GM12874 (cell line): ENCODE measurements at regions not wholly inside any gene's neighbourhood (a gene's known extent, or its start where the extent isn't known, plus 50 kb on each side); places are given as distances from the start of the nearest gene placed in this dataset.

ENCODE experiments used
- TF ChIP-seq, protein P1 (sequence below): IDR thresholded peaks from 2 replicates; pipeline ENCODE4 v1.5.1; 2011; ENCODE audit warnings: low read depth, mild to moderate bottlenecking, control low read depth, low read length, moderate library complexity; ENCODE audit not compliant: insufficient read depth

DNA sequence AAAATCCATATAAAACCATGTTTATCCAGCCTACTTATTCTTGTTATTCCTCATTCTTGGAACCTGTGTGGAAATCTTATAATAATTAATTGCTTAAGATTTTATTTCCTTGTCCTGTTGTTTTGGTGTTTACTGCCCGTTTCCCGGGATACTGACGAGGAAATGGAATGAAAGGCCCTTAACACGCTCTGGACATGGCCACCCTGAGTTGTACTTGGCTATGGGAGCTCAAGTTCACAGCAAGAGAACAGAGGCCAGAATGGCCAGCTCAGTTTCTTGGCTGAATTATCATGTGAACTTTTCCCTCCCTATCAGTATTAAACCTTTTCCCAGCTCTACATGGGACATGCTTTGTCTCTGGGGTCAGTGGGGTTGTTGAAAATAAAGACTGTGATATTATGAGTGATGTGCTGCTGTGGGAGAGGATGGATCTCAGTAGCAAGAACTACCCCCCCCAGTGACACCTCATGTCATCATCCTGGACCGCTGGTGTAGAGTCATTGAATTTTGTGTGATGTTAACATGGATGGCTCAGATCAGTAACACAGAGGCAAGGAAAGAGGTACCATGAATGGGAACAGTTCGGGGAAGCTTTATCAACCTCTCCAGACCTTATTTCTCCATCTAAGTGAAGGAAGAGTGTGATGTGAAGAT, 87.0 kb upstream of the IGFBP3 start:
- TF ChIP-seq, protein P1, sequence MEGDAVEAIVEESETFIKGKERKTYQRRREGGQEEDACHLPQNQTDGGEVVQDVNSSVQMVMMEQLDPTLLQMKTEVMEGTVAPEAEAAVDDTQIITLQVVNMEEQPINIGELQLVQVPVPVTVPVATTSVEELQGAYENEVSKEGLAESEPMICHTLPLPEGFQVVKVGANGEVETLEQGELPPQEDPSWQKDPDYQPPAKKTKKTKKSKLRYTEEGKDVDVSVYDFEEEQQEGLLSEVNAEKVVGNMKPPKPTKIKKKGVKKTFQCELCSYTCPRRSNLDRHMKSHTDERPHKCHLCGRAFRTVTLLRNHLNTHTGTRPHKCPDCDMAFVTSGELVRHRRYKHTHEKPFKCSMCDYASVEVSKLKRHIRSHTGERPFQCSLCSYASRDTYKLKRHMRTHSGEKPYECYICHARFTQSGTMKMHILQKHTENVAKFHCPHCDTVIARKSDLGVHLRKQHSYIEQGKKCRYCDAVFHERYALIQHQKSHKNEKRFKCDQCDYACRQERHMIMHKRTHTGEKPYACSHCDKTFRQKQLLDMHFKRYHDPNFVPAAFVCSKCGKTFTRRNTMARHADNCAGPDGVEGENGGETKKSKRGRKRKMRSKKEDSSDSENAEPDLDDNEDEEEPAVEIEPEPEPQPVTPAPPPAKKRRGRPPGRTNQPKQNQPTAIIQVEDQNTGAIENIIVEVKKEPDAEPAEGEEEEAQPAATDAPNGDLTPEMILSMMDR = no peak

DNA sequence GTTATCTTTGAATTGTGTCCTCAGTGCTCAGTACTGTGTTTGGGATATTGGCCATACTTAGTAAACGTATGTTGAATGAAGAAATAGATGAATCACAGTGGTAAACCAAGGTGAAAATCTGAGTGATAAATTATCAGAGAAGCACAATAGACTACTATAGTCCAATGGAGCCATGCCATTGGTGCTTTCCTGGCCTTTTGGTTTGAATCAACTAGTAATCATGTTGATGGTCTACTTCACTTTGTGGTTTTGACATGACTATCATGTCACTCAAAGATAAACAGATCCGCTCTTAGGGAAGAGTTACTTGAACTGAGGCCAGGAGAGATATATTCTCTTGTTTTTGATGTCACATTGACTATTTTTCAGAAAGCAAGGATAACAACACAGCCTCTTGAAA, 86.1 kb upstream of the IGFBP3 start:
- TF ChIP-seq, protein P1 = no peak

DNA sequence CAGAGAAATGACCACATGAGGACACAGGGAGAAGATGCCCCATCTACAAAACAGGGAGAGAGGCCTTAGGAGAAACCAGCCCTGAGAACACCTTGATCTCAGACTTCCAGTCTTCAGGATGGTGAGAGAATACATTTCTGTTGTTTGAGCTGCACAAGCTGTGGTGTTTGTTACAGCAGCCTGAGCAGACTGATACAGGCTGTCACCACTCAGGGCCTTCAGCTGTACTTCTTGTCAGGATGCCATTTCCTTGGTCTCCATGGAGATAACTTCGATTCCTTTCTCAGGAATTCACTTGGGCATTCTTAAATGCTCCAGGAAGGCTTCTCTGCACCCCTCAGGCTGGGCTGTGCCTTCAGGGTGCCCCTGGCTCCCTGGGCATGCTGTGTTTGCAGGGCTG, 85.7 kb upstream of the IGFBP3 start:
- TF ChIP-seq, protein P1 = no peak

DNA sequence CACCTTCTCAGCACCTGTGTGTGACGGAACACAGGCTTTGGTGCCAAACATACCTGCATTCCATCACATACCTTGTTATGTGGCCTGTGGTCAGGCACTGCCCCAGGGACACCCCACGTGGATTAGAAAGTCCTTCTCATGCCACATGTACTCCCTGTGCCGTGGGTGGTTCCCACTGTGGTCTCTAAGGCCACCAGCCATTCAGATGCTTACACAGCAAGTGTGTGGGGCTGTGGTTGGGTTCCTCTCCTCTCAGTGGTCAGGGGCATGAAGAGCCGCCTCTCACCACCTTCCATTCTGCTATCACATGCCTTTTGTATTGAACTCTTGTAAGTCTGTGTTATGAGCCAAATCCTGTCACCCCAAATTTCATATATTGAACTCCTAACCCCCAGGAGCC, 85.1 kb upstream of the IGFBP3 start:
- TF ChIP-seq, protein P1 = no peak

DNA sequence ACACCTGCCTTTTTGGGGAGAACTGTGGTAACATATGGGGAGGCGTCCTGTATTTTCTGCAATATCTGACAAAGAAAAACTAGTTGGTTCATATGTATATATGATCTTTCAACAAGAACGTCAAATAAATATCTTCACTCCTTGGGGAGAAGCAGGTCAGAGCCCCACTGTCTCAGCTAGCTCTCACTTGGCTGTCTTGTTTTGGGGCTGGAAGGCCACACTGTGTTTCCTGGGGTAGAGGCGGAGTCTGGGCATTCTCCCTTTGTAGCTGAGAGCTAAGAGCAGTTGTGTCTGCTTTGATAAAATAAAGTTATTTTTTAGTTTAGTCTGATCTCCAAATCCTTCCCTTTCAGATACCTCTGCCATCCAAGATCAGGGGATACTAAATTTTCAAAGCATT, 83.9 kb upstream of the IGFBP3 start:
- TF ChIP-seq, protein P1 = no peak

DNA sequence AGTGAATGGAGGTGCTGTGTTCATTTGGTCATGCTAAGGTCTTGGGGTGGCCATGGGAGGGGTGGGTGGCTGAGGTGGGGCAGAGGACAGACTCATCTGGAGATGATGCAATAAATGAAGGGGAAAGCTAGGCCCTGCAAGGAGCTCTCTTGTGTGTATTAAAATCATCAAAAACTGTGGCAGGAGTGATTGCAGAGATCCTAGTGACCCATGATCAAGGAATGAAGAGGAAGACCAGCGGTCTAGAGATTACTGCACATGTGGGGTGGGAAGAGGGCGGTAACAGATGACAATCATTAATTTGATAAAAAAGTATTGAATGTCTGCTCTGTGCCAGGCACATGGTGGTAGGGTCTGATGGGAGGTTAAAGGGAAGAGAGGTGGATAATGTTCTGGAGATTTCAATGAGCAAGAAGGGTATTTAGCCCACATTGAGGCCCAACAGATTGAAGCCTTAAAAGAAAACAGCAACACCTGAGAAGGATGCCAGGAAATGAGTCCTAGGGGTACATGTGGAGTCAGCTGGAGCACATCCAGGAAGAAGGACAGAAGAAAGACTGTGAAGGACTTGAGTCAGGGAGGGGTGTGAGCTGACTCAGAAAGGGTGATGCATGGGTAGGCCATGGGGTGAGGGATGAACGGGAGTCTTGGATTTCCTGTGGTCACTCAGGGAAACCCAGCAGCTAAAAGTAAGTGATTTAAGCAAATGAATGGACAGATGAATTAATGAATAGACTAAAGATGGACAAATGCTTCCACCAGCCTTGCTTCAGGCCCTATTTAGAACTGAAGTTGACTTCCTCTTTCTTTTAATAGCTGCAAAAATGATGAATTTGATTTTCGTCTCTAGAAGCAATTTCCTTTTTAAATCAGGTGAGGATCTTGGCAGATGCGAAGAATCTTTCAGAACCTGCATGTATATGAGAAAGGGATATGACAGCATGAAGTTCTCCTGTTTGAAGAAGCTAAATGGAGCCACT, 83.1 kb upstream of the IGFBP3 start:
- TF ChIP-seq, protein P1 = no peak

DNA sequence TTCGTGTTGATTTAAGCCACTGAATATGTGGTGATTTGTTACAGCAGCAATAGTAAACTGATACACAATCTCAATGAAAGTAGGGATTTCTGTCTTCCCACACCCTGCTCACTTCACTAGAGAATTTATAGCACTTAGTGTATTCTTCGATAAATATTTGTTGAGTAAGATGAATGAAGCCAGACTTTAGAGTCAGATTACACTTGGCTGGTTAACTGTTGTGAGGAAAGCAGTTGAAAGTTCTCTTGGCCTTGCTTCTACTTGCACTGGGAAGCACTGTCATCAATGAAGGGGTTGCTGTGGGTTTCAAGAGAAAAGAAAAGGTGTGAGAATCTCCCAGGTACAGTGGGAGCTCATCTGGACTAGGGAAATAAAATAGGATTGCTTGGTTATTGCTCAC, 82.1 kb upstream of the IGFBP3 start:
- TF ChIP-seq, protein P1 = no peak
